NCI-H460 (cell line): ENCODE measurements at regions not wholly inside any gene's neighbourhood (a gene's known extent, or its start where the extent isn't known, plus 50 kb on each side); places are given as distances from the start of the nearest gene placed in this dataset.

Experiments
- DNase-seq: peaks from one replicate; pipeline ENCODE4 v3.0.0-alpha.2; 2016; ENCODE audit warnings: low read depth; ENCODE audit errors: extremely low read depth

GRCh38 chr1:219805191-219805590 is 123.2 kb downstream of the SLC30A10 start:
- DNase-seq, result no peak

GRCh38 chr1:219801156-219801820 is 127.1 kb downstream of the SLC30A10 start:
- DNase-seq, result no peak

- no peak for DNase-seq
Measured at GRCh38 chr1:219798283-219799030, 129.9 kb downstream of the SLC30A10 start.

- DNase-seq, result no peak
Measured at GRCh38 chr1:219797683-219798082, 130.7 kb downstream of the SLC30A10 start.

GRCh38 chr1:219797009-219797408 is 131.3 kb downstream of the SLC30A10 start:
- no peak for DNase-seq

- no peak for DNase-seq
Measured at GRCh38 chr1:219795363-219795917, 132.9 kb downstream of the SLC30A10 start.

- DNase-seq, result no peak
Measured at GRCh38 chr1:219794085-219794743, 134.1 kb downstream of the SLC30A10 start.

- DNase-seq, result no peak
Measured at GRCh38 chr1:219792337-219793021, 135.9 kb downstream of the SLC30A10 start.

- DNase-seq, result no peak
Measured at GRCh38 chr1:219791766-219792165, 136.6 kb downstream of the SLC30A10 start.

GRCh38 chr1:219790834-219791615 is 137.3 kb downstream of the SLC30A10 start:
- DNase-seq, result no peak

GRCh38 chr1:219788700-219789099 is 139.7 kb downstream of the SLC30A10 start:
- DNase-seq, result no peak

- no peak for DNase-seq
Measured at GRCh38 chr1:219788091-219788490, 140.3 kb downstream of the SLC30A10 start.

GRCh38 chr1:219784660-219785381 is 143.5 kb downstream of the SLC30A10 start:
- no peak for DNase-seq

GRCh38 chr1:219783605-219784235 is 144.6 kb downstream of the SLC30A10 start:
- no peak for DNase-seq

- no peak for DNase-seq
Measured at GRCh38 chr1:219782929-219783328, 145.4 kb downstream of the SLC30A10 start.

GRCh38 chr1:219782311-219782710 is 146.0 kb downstream of the SLC30A10 start:
- no peak for DNase-seq

GRCh38 chr1:219781491-219781890 is 146.9 kb downstream of the SLC30A10 start:
- DNase-seq, result no peak

GRCh38 chr1:219778793-219779369 is 149.5 kb downstream of the SLC30A10 start:
- DNase-seq, result no peak

GRCh38 chr1:219778110-219778509 is 150.2 kb downstream of the SLC30A10 start:
- no peak for DNase-seq
